ENCODE measurements at regions not wholly inside any gene's neighbourhood (a gene's known extent, or its start where the extent isn't known, plus 50 kb on each side); places are given as distances from the start of the nearest gene placed in this dataset.

GRCh38 chr10:44115516-44115915, 269.4 kb downstream of the CXCL12 start:
- TF ChIP-seq CTCF (conservative IDR thresholded peaks at IDR 0.05) (no peak), EZH2 (IDR thresholded peaks at IDR 0.05; ENCODE audit: low read depth) (no peak)

All from PC-9 (cell line).